Upper lobe of right lung (tissue), 1 donor: ENCODE measurements at regions not wholly inside any gene's neighbourhood (a gene's known extent, or its start where the extent isn't known, plus 50 kb on each side); places are given as distances from the start of the nearest gene placed in this dataset.
A peak's percentile ranks its signal among the peaks of the same experiment; 100 is the strongest.

Source experiments
- ATAC-seq: fragments of 200-7000 bp; cut with Tn5 transposase; one replicate; pipeline ENCODE4 v1.9.1; 2020; ENCODE audit warnings: mild to moderate bottlenecking, moderate library complexity
- DNase-seq: peaks from one replicate; pipeline ENCODE4 v3.0.0-alpha.2; 2020
- H3K27ac ChIP-seq: fragments of 200-600 bp; one replicate; pipeline ENCODE4 v1.8.0; 2022
- H3K27me3 ChIP-seq: fragments of 200-600 bp; one replicate; pipeline ENCODE4 v1.8.0; 2022; ENCODE audit warnings: mild to moderate bottlenecking
- H3K36me3 ChIP-seq: fragments of 200-600 bp; one replicate; pipeline ENCODE4 v1.8.0; 2022
- H3K4me1 ChIP-seq: fragments of 200-600 bp; one replicate; pipeline ENCODE4 v1.8.0; 2022
- H3K4me3 ChIP-seq: fragments of 200-600 bp; one replicate; pipeline ENCODE4 v1.8.0; 2022; ENCODE audit warnings: mild to moderate bottlenecking
- H3K9me3 ChIP-seq: fragments of 200-600 bp; one replicate; pipeline ENCODE4 v1.8.0; 2022
- CTCF ChIP-seq: fragments of 200-600 bp; IDR thresholded peaks from one replicate; pipeline ENCODE4 v1.8.0; 2022; ENCODE audit warnings: antibody characterized with exemption
- intact Hi-C: fragments of 100-400 bp; cut with DNase I; formaldehyde crosslinking; loops from one replicate; pipeline ENCODE4 v1.11.0; 2022
- donor health status: DM: no; HTN: yes; CAD: no; lungs with severe emphysema.

GRCh38 chr5:78706825-78707224, 58.3 kb upstream of the LHFPL2 start:
- Histone ChIP-seq H3K36me3 (no peaks in the 10 kb centered on the region), H3K4me3 (no peak overlapping the region), H3K9me3 (no peaks in the 10 kb centered on the region), H3K4me1 (no peaks in the 10 kb centered on the region), H3K27me3 (no peaks in the 10 kb centered on the region), H3K27ac (no peak overlapping the region)
- ATAC-seq: no peak
- TF ChIP-seq CTCF: no peak
- DNase-seq: no peak
- intact Hi-C loops: no loop called here

- Histone ChIP-seq H3K27me3 (no peaks in the 10 kb centered on the region), H3K27ac (no peak overlapping the region), H3K4me1 (no peaks in the 10 kb centered on the region), H3K9me3 (no peaks in the 10 kb centered on the region), H3K4me3 (no peak overlapping the region), H3K36me3 (no peaks in the 10 kb centered on the region)
- no peak for ATAC-seq
- no peak for TF ChIP-seq CTCF
- DNase-seq: no peak
- intact Hi-C loops: no loop called here
Measured at GRCh38 chr5:78706381-78706780, 57.8 kb upstream of the LHFPL2 start.

- Histone ChIP-seq H3K9me3 (no peaks in the 10 kb centered on the region), H3K4me1 (no peaks in the 10 kb centered on the region), H3K27ac (no peak overlapping the region), H3K4me3 (no peak overlapping the region), H3K27me3 (no peaks in the 10 kb centered on the region), H3K36me3 (no peaks in the 10 kb centered on the region)
- intact Hi-C loops: no loop called here
- no peak for DNase-seq
- ATAC-seq: no peak
- no peak for TF ChIP-seq CTCF
Measured at GRCh38 chr5:78705826-78706225, 57.3 kb upstream of the LHFPL2 start.

GRCh38 chr5:78701795-78702410, 53.3 kb upstream of the LHFPL2 start:
- DNase-seq (no peak), ATAC-seq (no peak)
- Histone ChIP-seq H3K27ac (no peak overlapping the region), H3K36me3 (no peaks in the 10 kb centered on the region), H3K4me3 (no peak overlapping the region), H3K27me3 (no peaks in the 10 kb centered on the region), H3K4me1 (no peaks in the 10 kb centered on the region), H3K9me3 (no peaks in the 10 kb centered on the region)
- intact Hi-C loops: no loop called here
- no peak for TF ChIP-seq CTCF

GRCh38 chr5:78699552-78700153, 51.1 kb upstream of the LHFPL2 start:
- no peak overlapping the region for H3K27ac ChIP-seq
- H3K4me3 ChIP-seq: no peak overlapping the region
- peak; percentile 83 for ATAC-seq
- H3K27me3 ChIP-seq: no peaks in the 10 kb centered on the region
- H3K9me3 ChIP-seq: no peaks in the 10 kb centered on the region
- no peak for DNase-seq
- intact Hi-C loops: no loop called here
- TF ChIP-seq CTCF: no peak
- no peaks in the 10 kb centered on the region for H3K4me1 ChIP-seq
- H3K36me3 ChIP-seq: no peaks in the 10 kb centered on the region
